CD4-positive, CD25-positive, alpha-beta regulatory T cell (primary cell): ENCODE measurements at regions not wholly inside any gene's neighbourhood (a gene's known extent, or its start where the extent isn't known, plus 50 kb on each side); places are given as distances from the start of the nearest gene placed in this dataset.

Source experiments
- ATAC-seq, 2 donors: fragments of 150-1000 bp; cut with Tn5 transposase; one replicate each; pipeline ENCODE4 v1.10.0; 2021; ENCODE audit warnings: low read depth in 2 of 2, moderate number of reproducible peaks in 2 of 2, moderate library complexity in 1 of 2
- DNase-seq, 3 donors: peaks; one replicate each; pipeline versions ENCODE4 v3.0.0 to v3.0.0-alpha.2; 2012 to 2022; ENCODE audit warnings: mixed read lengths in 1 of 3
- H3K27ac ChIP-seq: one replicate; pipeline ENCODE4 v1.7.0; 2013; ENCODE audit warnings: mild to moderate bottlenecking, low read length; ENCODE audit not compliant: insufficient read depth, poor library complexity, severe bottlenecking
- H3K27me3 ChIP-seq: one replicate; pipeline ENCODE4 v1.7.0; 2013; ENCODE audit warnings: low read length; ENCODE audit not compliant: control insufficient read depth, insufficient read depth
- H3K36me3 ChIP-seq: one replicate; pipeline ENCODE4 v1.7.0; 2013; ENCODE audit warnings: mild to moderate bottlenecking, low read length, moderate library complexity; ENCODE audit not compliant: control insufficient read depth, insufficient read depth
- H3K4me1 ChIP-seq: 2 replicates; pipeline ENCODE4 v1.7.0; 2013; ENCODE audit warnings: mild to moderate bottlenecking, low read length; ENCODE audit not compliant: insufficient read depth, control insufficient read depth, poor library complexity, severe bottlenecking
- H3K4me3 ChIP-seq: one replicate; pipeline ENCODE4 v1.7.0; 2013; ENCODE audit warnings: low read depth, mild to moderate bottlenecking, low read length, moderate library complexity
- H3K9me3 ChIP-seq, 2 experiments: 1 replicate in 1 of 2; 2 replicates in 1 of 2; pipeline ENCODE4 v1.7.0; 2013; ENCODE audit warnings: low read length in 2 of 2, mild to moderate bottlenecking in 1 of 2, moderate library complexity in 1 of 2; ENCODE audit not compliant: control insufficient read depth in 2 of 2
- H3K27ac Mint-ChIP-seq, 3 donors: one replicate each; pipeline ENCODE4 v1.8.0; 2020 to 2022; ENCODE audit warnings: mild to moderate bottlenecking in 3 of 3, mixed read lengths in 3 of 3, moderate library complexity in 2 of 3
- H3K27me3 Mint-ChIP-seq: one replicate; pipeline ENCODE4 v1.8.0; 2022; ENCODE audit warnings: mild to moderate bottlenecking, mixed read lengths
- H3K36me3 Mint-ChIP-seq: one replicate; pipeline ENCODE4 v1.8.0; 2020; ENCODE audit warnings: mixed read lengths
- H3K4me1 Mint-ChIP-seq, 4 donors: one replicate each; pipeline ENCODE4 v1.8.0; 2020 to 2022; ENCODE audit warnings: mixed read lengths in 4 of 4, mild to moderate bottlenecking in 1 of 4
- H3K4me3 Mint-ChIP-seq, 4 donors: one replicate each; pipeline ENCODE4 v1.8.0; 2020 to 2022; ENCODE audit warnings: mild to moderate bottlenecking in 4 of 4, mixed read lengths in 4 of 4, moderate library complexity in 3 of 4
- H3K9me3 Mint-ChIP-seq, 7 donors: one replicate each; pipeline ENCODE4 v1.8.0; 2020 to 2022; ENCODE audit warnings: mixed read lengths in 7 of 7, mild to moderate bottlenecking in 3 of 7, moderate library complexity in 2 of 7

- Histone ChIP-seq H3K36me3 (no peaks in the 10 kb centered on the region), H3K27ac (no peak overlapping the region), H3K27me3 (no peaks in the 10 kb centered on the region), H3K4me3 (no peak overlapping the region), H3K9me3 (no peaks in the 10 kb centered on the region), H3K4me1 (no peaks in the 10 kb centered on the region)
- DNase-seq (no peak), ATAC-seq (no peak)
- Mint-ChIP-seq H3K36me3 (no peaks in the 10 kb centered on the region), H3K27ac (no peak overlapping the region), H3K27me3 (no peaks in the 10 kb centered on the region), H3K4me1 (no peaks in the 10 kb centered on the region), H3K4me3 (no peak overlapping the region), H3K9me3 (peaks cover 0 to 1% (median 0%) of the 10 kb centered on the region in 7 donors)
Observed at GRCh38 chr3:135755330-135756105, 210.0 kb upstream of the PPP2R3A start.

DNA sequence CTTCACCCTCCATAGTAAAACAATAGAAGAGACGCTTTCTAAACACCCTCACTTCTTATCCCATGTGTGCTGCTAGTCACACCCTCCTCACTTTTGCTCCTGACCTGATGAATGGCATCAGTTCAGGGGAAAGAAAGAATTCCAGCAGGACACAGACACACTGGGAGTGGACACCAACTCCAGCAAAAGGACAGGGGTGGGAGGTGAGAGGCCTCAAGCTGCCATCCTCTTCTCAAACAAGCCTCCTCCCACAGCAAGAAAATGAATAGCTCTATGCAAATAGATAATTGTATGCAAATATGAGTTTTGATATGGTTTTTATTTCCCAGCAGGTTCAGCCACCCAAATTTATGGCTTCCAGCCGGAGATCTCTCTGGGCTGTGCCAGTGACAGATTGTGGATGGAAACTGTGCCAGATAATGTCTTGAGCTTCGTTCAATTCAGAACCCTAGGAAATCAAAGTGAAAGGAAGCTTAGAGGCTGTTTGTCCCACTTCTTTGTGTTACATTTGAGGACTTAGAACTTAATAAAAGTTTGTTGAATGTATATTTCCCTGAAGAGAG, 209.3 kb upstream of the PPP2R3A start:
- Histone ChIP-seq H3K9me3 (no peaks in the 10 kb centered on the region), H3K27me3 (no peaks in the 10 kb centered on the region), H3K27ac (no peak overlapping the region), H3K36me3 (no peaks in the 10 kb centered on the region), H3K4me1 (no peaks in the 10 kb centered on the region), H3K4me3 (no peak overlapping the region)
- H3K36me3 Mint-ChIP-seq: no peaks in the 10 kb centered on the region
- H3K27me3 Mint-ChIP-seq: no peaks in the 10 kb centered on the region
- peaks cover 0 to 3% (median 0%) of the 10 kb centered on the region in 7 donors for H3K9me3 Mint-ChIP-seq
- DNase-seq: no peak
- ATAC-seq: no peak
- H3K4me1 Mint-ChIP-seq: no peaks in the 10 kb centered on the region
- H3K4me3 Mint-ChIP-seq: no peak overlapping the region
- no peak overlapping the region for H3K27ac Mint-ChIP-seq

GRCh38 chr3:135757421-135757820, 208.1 kb upstream of the PPP2R3A start:
- H3K27me3 Mint-ChIP-seq: no peaks in the 10 kb centered on the region
- peaks cover 0 to 3% (median 1%) of the 10 kb centered on the region in 7 donors for H3K9me3 Mint-ChIP-seq
- Histone ChIP-seq H3K4me1 (no peaks in the 10 kb centered on the region), H3K27me3 (no peaks in the 10 kb centered on the region), H3K36me3 (no peaks in the 10 kb centered on the region), H3K27ac (no peak overlapping the region), H3K9me3 (no peaks in the 10 kb centered on the region), H3K4me3 (no peak overlapping the region)
- H3K4me3 Mint-ChIP-seq: no peak overlapping the region
- H3K36me3 Mint-ChIP-seq: no peaks in the 10 kb centered on the region
- ATAC-seq (no peak), DNase-seq (no peak)
- H3K4me1 Mint-ChIP-seq: no peaks in the 10 kb centered on the region
- H3K27ac Mint-ChIP-seq: no peak overlapping the region

- Histone ChIP-seq H3K27ac (no peak overlapping the region), H3K4me3 (no peak overlapping the region), H3K4me1 (no peaks in the 10 kb centered on the region), H3K9me3 (no peaks in the 10 kb centered on the region), H3K27me3 (no peaks in the 10 kb centered on the region), H3K36me3 (no peaks in the 10 kb centered on the region)
- H3K9me3 Mint-ChIP-seq: peaks cover 0 to 3% (median 1%) of the 10 kb centered on the region in 7 donors
- H3K4me1 Mint-ChIP-seq: no peaks in the 10 kb centered on the region
- no peaks in the 10 kb centered on the region for H3K36me3 Mint-ChIP-seq
- ATAC-seq (no peak), DNase-seq (no peak)
- H3K27me3 Mint-ChIP-seq: no peaks in the 10 kb centered on the region
- H3K27ac Mint-ChIP-seq: no peak overlapping the region
- H3K4me3 Mint-ChIP-seq: no peak overlapping the region
Observed at GRCh38 chr3:135758961-135759360, 206.6 kb upstream of the PPP2R3A start.

DNA sequence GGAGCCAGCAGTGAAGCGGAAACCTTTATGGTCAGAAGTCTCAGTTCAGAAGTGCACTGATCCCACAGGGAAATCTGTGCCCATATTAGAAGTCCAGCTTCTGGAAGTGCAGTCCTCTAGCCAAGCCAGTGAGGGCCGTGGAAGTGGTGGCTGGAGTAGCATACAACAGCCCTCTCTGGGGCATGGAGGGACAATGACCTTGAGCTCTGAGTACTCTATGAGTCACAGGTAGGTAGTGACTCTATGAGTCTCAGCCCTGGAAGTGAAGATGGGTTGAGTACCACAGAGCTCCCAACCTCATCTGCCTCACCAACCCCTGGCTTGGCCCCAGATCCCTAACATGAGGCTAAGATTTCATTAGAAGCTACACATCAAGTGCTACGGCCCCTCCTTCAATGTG, 205.9 kb upstream of the PPP2R3A start:
- DNase-seq (no peak), ATAC-seq (no peak)
- no peaks in the 10 kb centered on the region for H3K36me3 ChIP-seq
- no peaks in the 10 kb centered on the region for H3K27me3 ChIP-seq
- peaks cover 0 to 5% (median 1%) of the 10 kb centered on the region in 7 donors for H3K9me3 Mint-ChIP-seq
- H3K27ac ChIP-seq: no peak overlapping the region
- H3K36me3 Mint-ChIP-seq: no peaks in the 10 kb centered on the region
- H3K4me3 Mint-ChIP-seq: no peak overlapping the region
- no peaks in the 10 kb centered on the region for H3K9me3 ChIP-seq
- no peaks in the 10 kb centered on the region for H3K27me3 Mint-ChIP-seq
- no peaks in the 10 kb centered on the region for H3K4me1 Mint-ChIP-seq
- no peaks in the 10 kb centered on the region for H3K4me1 ChIP-seq
- H3K27ac Mint-ChIP-seq: no peak overlapping the region
- H3K4me3 ChIP-seq: no peak overlapping the region

DNA sequence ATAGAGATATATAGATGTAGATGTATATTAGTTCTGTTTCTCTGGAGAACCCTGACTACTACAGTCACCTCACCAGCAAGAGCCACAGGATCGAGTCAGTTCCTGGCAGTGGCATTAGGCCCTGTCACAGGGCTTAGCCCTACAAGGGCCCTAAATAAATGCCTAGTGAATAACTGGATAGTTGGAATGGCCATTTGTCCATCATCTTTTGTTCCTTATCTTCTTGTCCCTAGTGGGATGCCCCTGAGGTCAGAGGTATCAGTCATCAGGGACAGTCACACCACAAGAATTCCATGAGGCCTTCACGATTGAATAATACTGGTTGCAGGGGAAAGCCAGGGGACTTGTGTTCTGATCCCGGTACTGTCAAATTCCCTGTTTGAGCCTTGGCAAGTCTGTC, 204.9 kb upstream of the PPP2R3A start:
- no peak overlapping the region for H3K4me3 Mint-ChIP-seq
- ATAC-seq (no peak), DNase-seq (no peak)
- H3K27me3 Mint-ChIP-seq: no peaks in the 10 kb centered on the region
- Histone ChIP-seq H3K36me3 (no peaks in the 10 kb centered on the region), H3K4me1 (no peaks in the 10 kb centered on the region), H3K9me3 (no peaks in the 10 kb centered on the region), H3K4me3 (no peak overlapping the region), H3K27ac (no peak overlapping the region), H3K27me3 (no peaks in the 10 kb centered on the region)
- no peak overlapping the region for H3K27ac Mint-ChIP-seq
- no peaks in the 10 kb centered on the region for H3K4me1 Mint-ChIP-seq
- no peaks in the 10 kb centered on the region for H3K36me3 Mint-ChIP-seq
- H3K9me3 Mint-ChIP-seq: peaks cover 0 to 5% (median 2%) of the 10 kb centered on the region in 7 donors

GRCh38 chr3:135762188-135762856, 203.2 kb upstream of the PPP2R3A start:
- H3K4me1 ChIP-seq: no peaks in the 10 kb centered on the region
- no peaks in the 10 kb centered on the region for H3K36me3 ChIP-seq
- H3K4me3 ChIP-seq: no peak overlapping the region
- H3K9me3 ChIP-seq: no peaks in the 10 kb centered on the region
- Mint-ChIP-seq H3K27me3 (no peaks in the 10 kb centered on the region), H3K4me3 (no peak overlapping the region), H3K4me1 (no peaks in the 10 kb centered on the region), H3K36me3 (no peaks in the 10 kb centered on the region), H3K9me3 (peaks cover 0 to 8% (median 4%) of the 10 kb centered on the region in 7 donors), H3K27ac (peak overlapping the region in 1 of 3 donors; percentile 74)
- DNase-seq: no peak
- H3K27ac ChIP-seq: no peak overlapping the region
- no peaks in the 10 kb centered on the region for H3K27me3 ChIP-seq
- ATAC-seq: no peak
